OCI-LY7 (cell line): ENCODE measurements at regions not wholly inside any gene's neighbourhood (a gene's known extent, or its start where the extent isn't known, plus 50 kb on each side); places are given as distances from the start of the nearest gene placed in this dataset.
"Not testable (repeated sequence)": the region's sequence is repeated elsewhere in the genome, so short reads cannot be mapped to it uniquely, and the experiment has no call there.

Experiments used
- BruUV-seq: library from RNA; stranded (reverse); fragments of 400-500 nt; replicated peaks from 2 replicates; lab custom pipeline; 2021; lab: Mats Ljungman, UMichigan
- CTCF ChIA-PET: fragments of 300-600 bp; sonication (Branson Sonifier 250); formaldehyde crosslinking; loops from one replicate; lab custom pipeline; 2022; ENCODE audit warnings: antibody characterized with exemption; ENCODE audit not compliant: unreplicated experiment; lab: Charles Lee
- POLR2A ChIA-PET: fragments of 300-600 bp; sonication (Branson Sonifier 250); formaldehyde crosslinking; loops from one replicate; lab custom pipeline; 2022; ENCODE audit warnings: antibody characterized with exemption; lab: Charles Lee
- DNase-seq: peaks from one replicate; pipeline ENCODE4 v3.0.0-alpha.2; 2015; ENCODE audit warnings: low spot score
- H2AFZ ChIP-seq: fragments of 200-600 bp; sonication (generic), shearing (Covaris generic); 2 replicates; pipeline ENCODE4 v1.6.1; 2014; ENCODE audit warnings: mild to moderate bottlenecking, antibody characterized with exemption, low read length, moderate library complexity
- H3K27ac ChIP-seq: fragments of 200-600 bp; sonication (generic); 2 replicates; pipeline ENCODE4 v1.5.1; 2014; ENCODE audit warnings: mixed run types, low read depth, mild to moderate bottlenecking, moderate library complexity, low read length, inconsistent platforms; ENCODE audit not compliant: poor library complexity, severe bottlenecking
- H3K36me3 ChIP-seq: fragments of 200-600 bp; sonication (generic); 2 replicates; pipeline ENCODE4 v1.6.1; 2014; ENCODE audit warnings: mild to moderate bottlenecking, antibody characterized with exemption, low read length, moderate library complexity, mixed read lengths; ENCODE audit not compliant: insufficient read depth
- H3K4me1 ChIP-seq: fragments of 200-600 bp; sonication (generic); 2 replicates; pipeline ENCODE4 v1.5.1; 2014; ENCODE audit warnings: mild to moderate bottlenecking, low read length; ENCODE audit not compliant: insufficient read depth, poor library complexity, severe bottlenecking
- H3K4me2 ChIP-seq: fragments of 200-600 bp; sonication (generic); 2 replicates; pipeline ENCODE4 v1.6.1; 2014; ENCODE audit warnings: mild to moderate bottlenecking, low read length
- H3K4me3 ChIP-seq: fragments of 200-600 bp; sonication (generic); 2 replicates; pipeline ENCODE4 v1.5.1; 2014; ENCODE audit warnings: mild to moderate bottlenecking, low read depth, low read length; ENCODE audit not compliant: poor library complexity, severe bottlenecking
- H3K79me2 ChIP-seq: fragments of 200-600 bp; sonication (generic); 2 replicates; pipeline ENCODE4 v1.6.1; 2016; ENCODE audit warnings: low read depth, mild to moderate bottlenecking, low read length, moderate library complexity, mixed read lengths; ENCODE audit not compliant: insufficient read depth
- H3K9me2 ChIP-seq: fragments of 200-600 bp; sonication (generic); 2 replicates; pipeline ENCODE4 v1.6.1; 2016; ENCODE audit warnings: mild to moderate bottlenecking, low read length, mixed read lengths; ENCODE audit not compliant: insufficient read depth
- H3K9me3 ChIP-seq: fragments of 200-600 bp; sonication (generic); 2 replicates; pipeline ENCODE4 v1.6.1; 2014; ENCODE audit warnings: mild to moderate bottlenecking, mixed run types, low read length, mixed read lengths
- H4K20me1 ChIP-seq: fragments of 200-600 bp; sonication (generic); 2 replicates; pipeline ENCODE4 v1.6.1; 2014; ENCODE audit warnings: mild to moderate bottlenecking, antibody characterized with exemption, low read length, moderate library complexity, mixed read lengths; ENCODE audit not compliant: insufficient read depth
- CTCF ChIP-seq: fragments of 200-600 bp; sonication (generic); conservative IDR thresholded peaks from 2 replicates; pipeline ENCODE4 v1.5.1; 2014; ENCODE audit warnings: mild to moderate bottlenecking, antibody characterized with exemption, low read length, moderate library complexity, mixed read lengths
- EZH2phosphoT487 ChIP-seq: fragments of 200-600 bp; sonication (generic); IDR thresholded peaks from 2 replicates; pipeline ENCODE4 v1.6.1; 2018; ENCODE audit warnings: low read depth, borderline replicate concordance, mild to moderate bottlenecking, mixed run types, antibody characterized with exemption, low read length, moderate library complexity, mixed read lengths
- intact Hi-C: fragments of 100-400 bp; cut with micrococcal nuclease; formaldehyde crosslinking; loops from one replicate; pipeline ENCODE4 v1.10.0; 2022; ENCODE audit not compliant: unreplicated experiment

- BruUV-seq: no TSS peak
- no peaks in the 10 kb centered on the region for H3K9me2 ChIP-seq
- no peak overlapping the region for H3K27ac ChIP-seq
- H3K4me1 ChIP-seq: no peaks in the 10 kb centered on the region
- H3K4me2 ChIP-seq: no peak overlapping the region
- no peaks in the 10 kb centered on the region for H4K20me1 ChIP-seq
- CTCF ChIA-PET: no interaction called here
- H3K4me3 ChIP-seq: no peak overlapping the region
- POLR2A ChIA-PET: interaction anchor here (0.8 to 4.2 kb wide), 2 partner anchors 11 to 34 kb away, joined by 3 to 21 read pairs; no protein-coding TSS in a partner anchor
- no peak overlapping the region for H2AFZ ChIP-seq
- DNase-seq: no peak
- no peaks in the 10 kb centered on the region for H3K36me3 ChIP-seq
- intact Hi-C loops: no loop called here
- TF ChIP-seq CTCF (no peak), EZH2phosphoT487 (no peak)
- H3K79me2 ChIP-seq: no peaks in the 10 kb centered on the region
- peaks cover 9% of the 10 kb centered on the region; the same call in 1 of the 2 replicates for H3K9me3 ChIP-seq
These were observed 213.4 kb upstream of the STT3B start for GRCh38 chr3:31319332-31319731.

GRCh38 chr3:31321620-31322019, 211.1 kb upstream of the STT3B start:
- no peaks in the 10 kb centered on the region for H3K36me3 ChIP-seq
- no peaks in the 10 kb centered on the region for H3K79me2 ChIP-seq
- no peak overlapping the region for H3K4me2 ChIP-seq
- H3K4me3 ChIP-seq: no peak overlapping the region
- H3K4me1 ChIP-seq: no peaks in the 10 kb centered on the region
- ChIA-PET CTCF (no interaction called here), POLR2A (interaction anchor here (0.6 to 4.2 kb wide), 3 partner anchors 14 to 36 kb away, joined by 3 to 21 read pairs (median 8); no protein-coding TSS in a partner anchor)
- no peaks in the 10 kb centered on the region for H4K20me1 ChIP-seq
- no peak overlapping the region for H2AFZ ChIP-seq
- intact Hi-C loops: no loop called here
- DNase-seq: no peak
- no peak for TF ChIP-seq CTCF
- no peak for TF ChIP-seq EZH2phosphoT487
- H3K9me2 ChIP-seq: no peaks in the 10 kb centered on the region
- H3K9me3 ChIP-seq: no peaks in the 10 kb centered on the region
- H3K27ac ChIP-seq: no peak overlapping the region
- BruUV-seq: no TSS peak

- intact Hi-C loops: no loop called here
- TF ChIP-seq CTCF (no peak), EZH2phosphoT487 (no peak)
These were observed 210.3 kb upstream of the STT3B start for GRCh38 chr3:31322460-31322859.

GRCh38 chr3:31327826-31328357, 204.8 kb upstream of the STT3B start:
- H3K4me3 ChIP-seq, BruUV-seq, DNase-seq, H3K36me3 ChIP-seq, H4K20me1 ChIP-seq, H3K4me1 ChIP-seq, H3K79me2 ChIP-seq, H3K9me3 ChIP-seq, POLR2A ChIA-PET, H3K4me2 ChIP-seq, CTCF ChIA-PET, H3K9me2 ChIP-seq, H3K27ac ChIP-seq, H2AFZ ChIP-seq, intact Hi-C loops: not testable (repeated sequence)

More at GRCh38 chr3:31322460-31322859, 210.3 kb upstream of the STT3B start:
- Histone ChIP-seq H3K9me3 (no peaks in the 10 kb centered on the region), H4K20me1 (no peaks in the 10 kb centered on the region), H3K9me2 (no peaks in the 10 kb centered on the region), H3K4me1 (no peaks in the 10 kb centered on the region), H2AFZ (no peak overlapping the region), H3K4me3 (no peak overlapping the region), H3K27ac (no peak overlapping the region), H3K36me3 (no peaks in the 10 kb centered on the region), H3K4me2 (no peak overlapping the region), H3K79me2 (no peaks in the 10 kb centered on the region)
- no TSS peak for BruUV-seq
- POLR2A ChIA-PET: interaction anchor here (0.6 to 4.2 kb wide), 2 partner anchors 14 to 37 kb away, joined by 8 to 21 read pairs; no protein-coding TSS in a partner anchor
- CTCF ChIA-PET: no interaction called here
- DNase-seq: no peak
